ENCODE measurements at regions not wholly inside any gene's neighbourhood (a gene's known extent, or its start where the extent isn't known, plus 50 kb on each side); places are given as distances from the start of the nearest gene placed in this dataset.

DNA sequence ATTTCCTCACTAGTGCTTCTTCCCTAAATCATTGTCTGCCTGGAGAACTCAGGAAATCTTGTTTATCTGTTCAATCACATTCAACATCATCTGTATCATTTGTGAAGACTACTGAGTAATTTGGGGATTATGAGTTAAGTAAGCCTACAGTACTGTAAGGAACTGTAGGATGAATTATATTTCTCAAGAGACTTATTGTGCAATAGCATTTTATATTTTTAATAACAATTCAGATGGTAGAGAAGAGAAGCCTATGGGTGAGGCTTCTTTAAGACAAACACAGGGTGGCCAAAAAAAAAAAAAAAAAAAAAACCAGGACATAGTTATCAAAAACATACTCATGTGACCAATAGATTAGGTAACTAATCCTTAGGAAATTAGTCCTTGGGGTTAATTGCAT is 282.7 kb downstream of the FAM181B start:
- H3K36me3 ChIP-seq (ENCODE audit: control insufficient read depth in 2 of 3, insufficient read depth in 3 of 3, low read length in 3 of 3) = no peaks in the 10 kb centered on the region
- H3K9me3 ChIP-seq (ENCODE audit: control insufficient read depth in 2 of 3, insufficient read depth in 1 of 3, low read length in 3 of 3) = no peaks in the 10 kb centered on the region
- H3K27me3 ChIP-seq (ENCODE audit: control insufficient read depth, insufficient read depth, low read length) = no peaks in the 10 kb centered on the region
- TF ChIP-seq, protein P1, sequence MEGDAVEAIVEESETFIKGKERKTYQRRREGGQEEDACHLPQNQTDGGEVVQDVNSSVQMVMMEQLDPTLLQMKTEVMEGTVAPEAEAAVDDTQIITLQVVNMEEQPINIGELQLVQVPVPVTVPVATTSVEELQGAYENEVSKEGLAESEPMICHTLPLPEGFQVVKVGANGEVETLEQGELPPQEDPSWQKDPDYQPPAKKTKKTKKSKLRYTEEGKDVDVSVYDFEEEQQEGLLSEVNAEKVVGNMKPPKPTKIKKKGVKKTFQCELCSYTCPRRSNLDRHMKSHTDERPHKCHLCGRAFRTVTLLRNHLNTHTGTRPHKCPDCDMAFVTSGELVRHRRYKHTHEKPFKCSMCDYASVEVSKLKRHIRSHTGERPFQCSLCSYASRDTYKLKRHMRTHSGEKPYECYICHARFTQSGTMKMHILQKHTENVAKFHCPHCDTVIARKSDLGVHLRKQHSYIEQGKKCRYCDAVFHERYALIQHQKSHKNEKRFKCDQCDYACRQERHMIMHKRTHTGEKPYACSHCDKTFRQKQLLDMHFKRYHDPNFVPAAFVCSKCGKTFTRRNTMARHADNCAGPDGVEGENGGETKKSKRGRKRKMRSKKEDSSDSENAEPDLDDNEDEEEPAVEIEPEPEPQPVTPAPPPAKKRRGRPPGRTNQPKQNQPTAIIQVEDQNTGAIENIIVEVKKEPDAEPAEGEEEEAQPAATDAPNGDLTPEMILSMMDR (IDR thresholded peaks at IDR 0.05; ENCODE audit: borderline replicate concordance, extremely low read depth, insufficient read depth) = no peak
- no peak overlapping the region for H3K27ac ChIP-seq (ENCODE audit: low read depth in 2 of 2, low read length in 2 of 2)
- no peak overlapping the region for H3K9ac ChIP-seq (ENCODE audit: low read length in 3 of 3)
- intact Hi-C loops (cut with DNase I) = no loop called here
- H3K4me3 ChIP-seq (ENCODE audit: low read length in 3 of 3) = no peak overlapping the region
- no peaks in the 10 kb centered on the region for H3K4me1 ChIP-seq (ENCODE audit: control insufficient read depth in 2 of 3, insufficient read depth in 2 of 3, low read depth in 1 of 3, low read length in 3 of 3)
- FAIRE-seq = no peak
- no peak for DNase-seq

DNA sequence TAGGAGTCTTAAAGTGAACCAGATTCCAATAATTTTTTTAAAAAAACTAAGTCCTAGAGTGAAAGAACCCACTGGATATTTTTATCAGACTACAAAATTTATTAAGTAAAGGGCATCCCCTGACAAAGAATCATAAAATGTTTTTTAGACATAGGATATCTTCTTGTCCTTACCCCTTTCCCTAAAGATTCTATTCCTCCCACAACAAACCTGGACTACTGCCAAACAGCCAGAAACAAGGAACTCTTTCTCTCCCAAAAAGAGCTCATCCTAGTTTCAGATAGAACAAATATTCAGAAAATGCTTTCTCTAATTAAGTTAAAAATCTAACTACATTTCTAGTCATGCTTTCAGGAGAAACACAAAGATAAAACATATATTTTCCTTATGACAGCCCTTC is 327.1 kb downstream of the FAM181B start:
- TF ChIP-seq, protein P1 (IDR thresholded peaks at IDR 0.05; ENCODE audit: borderline replicate concordance, extremely low read depth, insufficient read depth) = no peak
- DNase-seq = peak in 1 of 5 donors; percentile 12
- Histone ChIP-seq H3K27me3 (ENCODE audit: control insufficient read depth, insufficient read depth, low read length) (no peaks in the 10 kb centered on the region), H3K36me3 (ENCODE audit: control insufficient read depth in 2 of 3, insufficient read depth in 3 of 3, low read length in 3 of 3) (no peaks in the 10 kb centered on the region), H3K4me3 (ENCODE audit: low read length in 3 of 3) (no peak overlapping the region), H3K4me1 (ENCODE audit: control insufficient read depth in 2 of 3, insufficient read depth in 2 of 3, low read depth in 1 of 3, low read length in 3 of 3) (no peaks in the 10 kb centered on the region), H3K9me3 (ENCODE audit: control insufficient read depth in 2 of 3, insufficient read depth in 1 of 3, low read length in 3 of 3) (no peaks in the 10 kb centered on the region), H3K9ac (ENCODE audit: low read length in 3 of 3) (no peak overlapping the region), H3K27ac (ENCODE audit: low read depth in 2 of 2, low read length in 2 of 2) (no peak overlapping the region)
- no peak for FAIRE-seq
- intact Hi-C loops (cut with DNase I) = no loop called here

DNA sequence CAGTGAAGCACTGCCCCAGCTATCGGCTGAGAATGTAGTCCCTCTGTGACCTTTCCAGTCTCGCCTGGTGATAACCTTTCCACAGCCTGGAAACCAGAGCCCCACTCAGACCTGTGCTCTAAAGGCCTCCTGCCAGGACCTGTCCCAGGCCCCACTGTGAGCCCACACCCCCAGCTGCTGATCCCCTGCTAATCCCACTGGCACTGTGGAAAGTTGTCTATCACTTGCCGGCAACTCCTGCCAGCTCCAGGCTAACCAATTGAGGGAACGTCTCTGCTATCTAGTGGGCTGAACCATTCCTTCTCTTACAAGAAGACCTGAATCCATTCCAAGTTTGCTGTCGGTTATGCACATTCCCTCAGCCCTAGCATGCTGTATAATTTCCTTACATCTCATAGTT is 328.2 kb downstream of the FAM181B start:
- Histone ChIP-seq H3K36me3 (ENCODE audit: control insufficient read depth in 2 of 3, insufficient read depth in 3 of 3, low read length in 3 of 3) (no peaks in the 10 kb centered on the region), H3K27ac (ENCODE audit: low read depth in 2 of 2, low read length in 2 of 2) (no peak overlapping the region), H3K9me3 (ENCODE audit: control insufficient read depth in 2 of 3, insufficient read depth in 1 of 3, low read length in 3 of 3) (no peaks in the 10 kb centered on the region), H3K4me3 (ENCODE audit: low read length in 3 of 3) (no peak overlapping the region), H3K4me1 (ENCODE audit: control insufficient read depth in 2 of 3, insufficient read depth in 2 of 3, low read depth in 1 of 3, low read length in 3 of 3) (no peaks in the 10 kb centered on the region), H3K27me3 (ENCODE audit: control insufficient read depth, insufficient read depth, low read length) (no peaks in the 10 kb centered on the region), H3K9ac (ENCODE audit: low read length in 3 of 3) (no peak overlapping the region)
- intact Hi-C loops (cut with DNase I) = no loop called here
- FAIRE-seq (no peak), DNase-seq (no peak)
- TF ChIP-seq, protein P1 (IDR thresholded peaks at IDR 0.05; ENCODE audit: borderline replicate concordance, extremely low read depth, insufficient read depth) = no peak

DNA sequence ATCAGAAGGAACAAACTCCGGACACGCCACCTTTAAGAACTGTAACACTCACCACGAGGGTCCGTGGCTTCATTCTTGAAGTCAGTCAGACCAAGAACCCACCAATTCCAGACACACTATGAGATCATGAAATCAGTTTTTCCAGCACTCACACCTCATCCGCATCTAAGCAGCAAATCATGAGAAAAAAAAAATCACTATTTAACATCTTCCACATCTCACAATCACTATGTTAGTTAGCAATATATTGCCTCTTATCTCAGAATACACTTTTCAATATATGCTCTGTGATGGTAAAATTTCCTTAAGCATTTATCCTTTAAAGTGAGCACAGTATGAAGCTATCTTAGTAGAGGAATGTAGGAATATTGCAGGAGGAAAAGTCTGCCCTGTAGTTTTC is 328.7 kb downstream of the FAM181B start:
- intact Hi-C loops (cut with DNase I) = no loop called here

More for the DNA sequence above, 328.7 kb downstream of the FAM181B start:
- no peak overlapping the region for H3K27ac ChIP-seq (ENCODE audit: low read depth in 2 of 2, low read length in 2 of 2)
- DNase-seq (no peak), FAIRE-seq (no peak)
- H3K9me3 ChIP-seq (ENCODE audit: control insufficient read depth in 2 of 3, insufficient read depth in 1 of 3, low read length in 3 of 3) = no peaks in the 10 kb centered on the region
- no peaks in the 10 kb centered on the region for H3K36me3 ChIP-seq (ENCODE audit: control insufficient read depth in 2 of 3, insufficient read depth in 3 of 3, low read length in 3 of 3)
- no peaks in the 10 kb centered on the region for H3K4me1 ChIP-seq (ENCODE audit: control insufficient read depth in 2 of 3, insufficient read depth in 2 of 3, low read depth in 1 of 3, low read length in 3 of 3)
- no peak overlapping the region for H3K4me3 ChIP-seq (ENCODE audit: low read length in 3 of 3)
- H3K27me3 ChIP-seq (ENCODE audit: control insufficient read depth, insufficient read depth, low read length) = no peaks in the 10 kb centered on the region
- TF ChIP-seq, protein P1 (IDR thresholded peaks at IDR 0.05; ENCODE audit: borderline replicate concordance, extremely low read depth, insufficient read depth) = no peak
- no peak overlapping the region for H3K9ac ChIP-seq (ENCODE audit: low read length in 3 of 3)
